Osteoblast (primary cell): ENCODE measurements at regions not wholly inside any gene's neighbourhood (a gene's known extent, or its start where the extent isn't known, plus 50 kb on each side); places are given as distances from the start of the nearest gene placed in this dataset.

Experiments used
- DNase-seq: peaks from one replicate; pipeline ENCODE4 v3.0.0; 2011; ENCODE audit warnings: low spot score, mixed read lengths; ENCODE audit not compliant: insufficient read length; ENCODE audit errors: missing footprints
- H2AFZ ChIP-seq: 2 replicates; pipeline ENCODE4 v1.6.0; 2011; ENCODE audit warnings: mild to moderate bottlenecking, low read length
- H3K27ac ChIP-seq: 2 replicates; pipeline ENCODE4 v1.5.1; 2011; ENCODE audit warnings: mild to moderate bottlenecking, low read depth, low read length, moderate library complexity
- H3K27me3 ChIP-seq: 2 replicates; pipeline ENCODE4 v1.6.0; 2012; ENCODE audit warnings: mild to moderate bottlenecking, control low read depth, inconsistent platforms, low read length, moderate library complexity; ENCODE audit not compliant: insufficient read depth
- H3K36me3 ChIP-seq: 2 replicates; pipeline ENCODE4 v1.5.1; 2011; ENCODE audit warnings: mild to moderate bottlenecking, low read length, control low read depth, moderate library complexity; ENCODE audit not compliant: insufficient read depth
- H3K4me1 ChIP-seq: 2 replicates; pipeline ENCODE4 v1.5.1; 2011; ENCODE audit warnings: mild to moderate bottlenecking, low read length, control low read depth, moderate library complexity; ENCODE audit not compliant: insufficient read depth
- H3K4me2 ChIP-seq: 2 replicates; pipeline ENCODE4 v1.6.0; 2011; ENCODE audit warnings: mild to moderate bottlenecking, low read length; ENCODE audit not compliant: insufficient read depth
- H3K4me3 ChIP-seq: fragments of 200-600 bp; sonication (generic); 3 replicates; pipeline ENCODE4 v1.5.1; 2012; ENCODE audit warnings: mild to moderate bottlenecking, low read length, inconsistent platforms; ENCODE audit not compliant: insufficient read depth
- H3K79me2 ChIP-seq: 2 replicates; pipeline ENCODE4 v1.6.0; 2012; ENCODE audit warnings: mild to moderate bottlenecking, low read length, control low read depth, inconsistent platforms; ENCODE audit not compliant: insufficient read depth
- H3K9me3 ChIP-seq: 2 replicates; pipeline ENCODE4 v1.5.1; 2011; ENCODE audit warnings: low read depth, low read length, control low read depth
- H4K20me1 ChIP-seq: 2 replicates; pipeline ENCODE4 v1.6.0; 2012; ENCODE audit warnings: mild to moderate bottlenecking, low read length, control low read depth; ENCODE audit not compliant: insufficient read depth
- CTCF ChIP-seq: IDR thresholded peaks from 2 replicates; pipeline ENCODE4 v1.5.1; 2011; ENCODE audit warnings: mild to moderate bottlenecking, low read depth, low read length, moderate library complexity; ENCODE audit errors: extremely low read depth

GRCh38 chr18:37661061-37661460, 95.5 kb upstream of the CELF4 start:
- DNase-seq, result no peak
- H3K4me2 ChIP-seq, result no peak overlapping the region
- no peaks in the 10 kb centered on the region for H3K36me3 ChIP-seq
- no peak overlapping the region for H2AFZ ChIP-seq
- H3K27ac ChIP-seq, result no peak overlapping the region
- H3K4me1 ChIP-seq, result no peaks in the 10 kb centered on the region
- no peaks in the 10 kb centered on the region for H3K27me3 ChIP-seq
- TF ChIP-seq CTCF, result no peak
- H3K4me3 ChIP-seq, result no peak overlapping the region
- no peaks in the 10 kb centered on the region for H4K20me1 ChIP-seq
- H3K79me2 ChIP-seq, result no peaks in the 10 kb centered on the region
- H3K9me3 ChIP-seq, result peaks cover 6% of the 10 kb centered on the region

GRCh38 chr18:37660658-37661057, 95.1 kb upstream of the CELF4 start:
- no peak for TF ChIP-seq CTCF
- no peaks in the 10 kb centered on the region for H3K27me3 ChIP-seq
- H3K9me3 ChIP-seq, result peaks cover 6% of the 10 kb centered on the region
- DNase-seq, result no peak
- H4K20me1 ChIP-seq, result no peaks in the 10 kb centered on the region
- H3K79me2 ChIP-seq, result no peaks in the 10 kb centered on the region
- no peak overlapping the region for H3K4me3 ChIP-seq
- no peak overlapping the region for H3K27ac ChIP-seq
- no peaks in the 10 kb centered on the region for H3K4me1 ChIP-seq
- no peak overlapping the region for H2AFZ ChIP-seq
- H3K36me3 ChIP-seq, result no peaks in the 10 kb centered on the region
- no peak overlapping the region for H3K4me2 ChIP-seq

GRCh38 chr18:37659906-37660305, 94.3 kb upstream of the CELF4 start:
- Histone ChIP-seq H3K36me3 (no peaks in the 10 kb centered on the region), H3K9me3 (peaks cover 6% of the 10 kb centered on the region), H2AFZ (no peak overlapping the region), H3K4me2 (no peak overlapping the region), H3K4me1 (no peaks in the 10 kb centered on the region), H3K27me3 (no peaks in the 10 kb centered on the region), H3K27ac (no peak overlapping the region), H3K79me2 (no peaks in the 10 kb centered on the region), H3K4me3 (no peak overlapping the region), H4K20me1 (no peaks in the 10 kb centered on the region)
- TF ChIP-seq CTCF, result no peak
- DNase-seq, result no peak

- TF ChIP-seq CTCF, result no peak
These were observed 93.3 kb upstream of the CELF4 start for GRCh38 chr18:37658894-37659293.

More at GRCh38 chr18:37658894-37659293, 93.3 kb upstream of the CELF4 start:
- Histone ChIP-seq H3K4me1 (no peaks in the 10 kb centered on the region), H3K36me3 (no peaks in the 10 kb centered on the region), H3K4me2 (no peak overlapping the region), H3K27ac (no peak overlapping the region), H3K4me3 (no peak overlapping the region), H4K20me1 (no peaks in the 10 kb centered on the region), H3K79me2 (no peaks in the 10 kb centered on the region), H3K9me3 (peaks cover 4% of the 10 kb centered on the region), H3K27me3 (no peaks in the 10 kb centered on the region), H2AFZ (no peak overlapping the region)
- DNase-seq, result no peak
